SK-N-MC (cell line): ENCODE measurements at regions not wholly inside any gene's neighbourhood (a gene's known extent, or its start where the extent isn't known, plus 50 kb on each side); places are given as distances from the start of the nearest gene placed in this dataset.

ENCODE experiments used
- EZH2 ChIP-seq: fragments of 200-600 bp; sonication (generic); IDR thresholded peaks from one replicate; pipeline ENCODE4 v1.6.1; 2017; ENCODE audit warnings: antibody characterized with exemption
- POLR2AphosphoS5 ChIP-seq: IDR thresholded peaks from 2 replicates; pipeline ENCODE4 v1.6.1; 2012; ENCODE audit warnings: mild to moderate bottlenecking, low read depth, low read length, borderline replicate concordance

DNA sequence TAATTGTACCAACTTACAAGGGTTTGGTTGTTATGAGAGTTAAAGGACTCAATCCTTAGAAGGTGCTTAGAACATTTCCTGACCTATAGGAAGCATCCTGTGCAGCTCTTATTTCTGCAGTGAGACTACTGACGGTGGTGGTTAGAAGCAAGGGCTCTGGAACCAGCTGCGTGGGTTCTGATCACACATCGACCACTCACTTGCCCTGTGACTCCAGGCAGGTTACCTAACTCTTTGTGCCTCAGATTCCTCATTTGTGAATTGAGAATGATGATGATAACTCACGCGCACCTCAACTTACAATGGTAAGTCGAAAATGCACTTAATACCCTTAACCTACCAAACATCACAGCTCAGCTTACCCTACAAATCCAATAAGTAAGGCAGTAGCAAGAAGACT is 80.7 kb upstream of the SPATA12 start:
- no peak for TF ChIP-seq POLR2AphosphoS5
- no peak for TF ChIP-seq EZH2
